G401 (cell line): ENCODE measurements at regions not wholly inside any gene's neighbourhood (a gene's known extent, or its start where the extent isn't known, plus 50 kb on each side); places are given as distances from the start of the nearest gene placed in this dataset.
"Not testable (repeated sequence)": the region's sequence is repeated elsewhere in the genome, so short reads cannot be mapped to it uniquely, and the experiment has no call there.

Experiments
- DNase-seq: peaks from one replicate; pipeline ENCODE4 v3.0.0-alpha.2; 2015; ENCODE audit warnings: low spot score
- in situ Hi-C: cut with HindIII; loops from 2 replicates; pipeline ENCODE4 v1.10.0; 2016; ENCODE audit warnings: low sequenced_read_pairs, mixed read lengths

DNA sequence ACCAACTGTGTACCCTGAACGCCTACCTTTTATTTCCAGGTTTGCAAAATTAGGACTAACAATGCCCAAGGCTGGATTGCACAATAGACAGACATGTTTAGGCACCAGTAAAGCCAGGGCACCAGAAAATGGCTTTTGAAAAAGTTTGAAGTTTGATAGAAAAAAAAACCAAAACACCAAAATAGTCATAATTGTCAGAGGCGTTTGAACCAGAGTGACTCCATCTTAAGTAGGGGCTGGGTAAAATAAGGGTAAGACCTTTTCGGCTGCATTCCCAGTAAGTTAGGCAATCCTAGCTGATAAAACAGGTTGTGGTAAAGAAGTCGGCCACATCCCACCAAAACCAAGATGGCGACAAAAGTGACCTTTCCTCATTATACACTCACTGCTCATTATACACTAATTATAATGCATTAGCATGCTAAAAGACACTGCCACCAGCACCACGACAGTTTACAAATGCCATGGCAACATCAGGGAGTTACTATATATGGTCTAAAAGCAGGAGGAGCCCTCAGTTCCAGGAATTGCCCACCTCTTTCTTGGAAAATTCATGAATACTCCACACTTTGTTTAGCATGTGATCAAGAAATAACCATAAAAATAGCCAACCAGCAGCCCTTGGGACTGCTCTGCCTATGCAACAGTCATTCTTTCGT, 71.2 kb upstream of the EPCAM start:
- DNase-seq: no peak
- in situ Hi-C loops: no loop called here

DNA sequence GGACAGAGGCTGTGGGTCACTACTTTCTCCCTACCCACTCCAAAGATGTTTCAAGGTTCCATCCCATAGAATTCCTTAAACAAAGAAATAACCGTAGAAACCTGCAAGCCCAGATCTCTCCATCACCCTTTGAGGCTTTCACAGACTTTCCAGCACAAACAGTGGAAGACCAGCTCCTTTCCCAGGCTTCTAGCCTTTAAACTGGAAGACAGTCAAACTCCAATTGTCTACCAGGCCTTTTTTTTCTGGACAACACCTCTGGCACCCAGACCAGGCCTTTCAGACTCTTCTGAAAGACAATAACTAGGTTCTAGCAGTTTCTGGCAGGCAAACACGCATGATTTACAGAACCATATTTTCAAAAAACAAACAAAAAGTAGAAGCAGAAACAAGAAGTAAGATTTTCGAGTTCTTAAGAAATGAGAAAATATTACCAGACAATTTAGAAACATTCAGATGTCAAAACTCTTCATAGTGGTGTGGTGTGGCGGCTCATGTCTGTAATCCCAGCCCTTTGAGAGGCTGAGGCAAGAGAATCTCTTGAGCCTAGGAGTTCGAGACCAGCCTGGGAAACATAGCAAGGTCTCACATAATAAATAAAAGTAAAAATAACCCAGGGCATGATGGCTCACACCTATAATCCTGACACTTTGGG, 73.0 kb upstream of the EPCAM start:
- no peak for DNase-seq
- in situ Hi-C loops: no loop called here

DNA sequence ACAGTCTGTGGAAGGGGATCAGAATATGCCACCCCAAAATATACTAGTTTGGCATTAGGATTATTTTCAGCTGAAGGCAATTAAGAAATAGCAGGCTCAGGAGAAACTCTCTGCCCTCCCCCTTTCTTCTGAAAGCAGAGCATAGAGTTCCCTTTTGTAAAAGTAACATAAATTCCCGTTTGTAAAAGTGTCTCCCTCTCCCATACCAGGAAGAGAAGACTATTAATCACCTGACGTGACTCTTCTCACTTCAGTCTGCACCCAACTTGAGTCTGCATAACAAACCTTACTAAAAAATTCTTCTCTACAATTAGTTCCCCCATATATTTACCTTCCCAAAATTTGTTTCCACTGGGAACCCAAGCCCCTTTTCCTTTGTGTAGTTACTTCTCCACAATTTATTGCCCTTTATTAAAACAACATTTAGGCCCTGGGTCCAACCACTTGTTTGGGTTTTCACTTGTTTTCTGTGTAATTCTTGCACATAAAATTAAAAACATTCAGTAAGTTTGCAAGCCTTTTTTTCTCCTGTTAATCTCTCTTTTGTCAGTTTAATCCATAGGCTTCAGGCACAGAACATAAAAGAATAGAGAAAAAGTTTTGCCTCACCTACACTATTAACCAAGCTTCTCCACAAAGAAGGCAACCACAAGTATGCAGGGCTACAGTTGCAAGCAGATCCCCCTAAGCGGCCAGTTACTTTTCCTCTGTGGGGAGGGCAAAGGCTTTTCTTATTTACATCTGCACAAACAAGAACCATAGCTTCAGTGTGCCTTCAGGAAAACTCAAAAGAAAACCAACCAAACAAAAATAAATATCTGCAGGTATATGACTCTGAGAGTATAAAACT, 73.8 kb upstream of the EPCAM start:
- in situ Hi-C loops: no loop called here
- no peak for DNase-seq

GRCh38 chr2:47293976-47294375, 75.1 kb upstream of the EPCAM start:
- no peak for DNase-seq
- in situ Hi-C loops: no loop called here

DNA sequence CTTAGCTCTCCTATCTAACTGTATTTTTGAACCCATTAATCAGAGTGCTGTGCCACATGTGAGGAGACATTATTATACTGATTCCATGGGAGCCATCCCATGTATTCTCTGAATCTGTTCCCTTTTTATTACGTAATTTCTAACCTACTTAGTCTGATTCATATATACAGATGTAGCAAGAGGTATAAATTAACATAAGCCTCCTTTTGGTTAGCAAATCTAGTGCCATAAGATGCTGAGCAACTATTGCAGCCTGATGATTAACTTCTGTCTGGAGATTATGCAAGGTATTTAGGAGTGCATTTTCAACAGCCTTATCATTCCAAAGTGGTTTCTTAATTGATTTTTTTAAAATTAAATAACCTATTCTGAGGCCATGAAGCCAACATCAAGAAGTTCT, 80.2 kb upstream of the EPCAM start:
- no peak for DNase-seq
- in situ Hi-C loops: no loop called here

DNA sequence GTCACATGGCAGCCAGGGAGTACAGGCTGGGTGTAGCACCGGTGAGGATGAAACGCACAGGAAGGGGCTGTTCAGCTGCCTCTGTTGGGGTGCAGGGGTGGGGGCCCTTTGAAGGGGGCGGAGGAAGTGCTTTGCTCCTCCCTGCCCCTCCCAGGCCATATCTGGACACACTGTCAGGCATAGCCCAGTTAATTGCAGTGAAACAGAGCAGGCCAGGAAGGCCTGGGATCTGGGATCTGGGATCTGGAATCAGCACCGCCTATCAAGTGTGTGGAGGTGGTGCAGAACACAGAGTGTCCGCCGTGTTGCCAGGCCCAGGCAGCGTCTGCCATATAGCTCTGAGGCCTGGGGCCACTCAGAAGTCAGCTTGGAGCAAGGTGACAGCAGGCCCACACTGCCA, 85.5 kb upstream of the EPCAM start:
- in situ Hi-C loops: no loop called here
- no peak for DNase-seq

DNA sequence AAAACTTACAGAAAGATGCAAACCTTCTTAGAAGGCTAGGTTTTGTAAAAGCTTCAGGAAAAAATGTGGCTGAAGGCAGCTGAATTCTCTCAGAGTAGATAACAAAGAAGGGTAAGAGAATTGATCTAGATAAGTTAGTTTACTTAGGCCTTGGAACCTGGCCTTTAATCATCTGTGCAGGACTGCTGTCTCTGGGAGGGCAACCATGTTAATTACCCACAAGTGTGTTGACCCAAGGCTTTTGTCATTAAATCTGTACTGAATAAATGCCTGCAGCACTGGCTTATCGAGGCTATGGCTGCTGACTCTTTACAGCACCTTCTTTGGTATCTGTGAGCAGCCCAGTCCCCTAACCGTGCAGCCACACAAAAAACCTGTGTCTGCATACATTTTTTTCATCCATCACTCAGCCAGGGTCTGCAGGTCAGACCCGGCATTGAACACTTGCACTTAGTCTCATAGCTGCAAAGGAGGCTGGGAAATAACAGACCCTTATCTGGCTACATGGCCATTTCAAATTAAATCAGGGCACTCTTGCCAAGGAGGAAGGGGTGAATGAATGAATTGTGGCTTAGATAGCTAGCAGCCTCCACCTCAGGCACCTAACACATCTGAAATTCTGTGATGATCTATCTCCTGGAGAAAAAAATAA, 86.4 kb upstream of the EPCAM start:
- in situ Hi-C loops: no loop called here
- no peak for DNase-seq

DNA sequence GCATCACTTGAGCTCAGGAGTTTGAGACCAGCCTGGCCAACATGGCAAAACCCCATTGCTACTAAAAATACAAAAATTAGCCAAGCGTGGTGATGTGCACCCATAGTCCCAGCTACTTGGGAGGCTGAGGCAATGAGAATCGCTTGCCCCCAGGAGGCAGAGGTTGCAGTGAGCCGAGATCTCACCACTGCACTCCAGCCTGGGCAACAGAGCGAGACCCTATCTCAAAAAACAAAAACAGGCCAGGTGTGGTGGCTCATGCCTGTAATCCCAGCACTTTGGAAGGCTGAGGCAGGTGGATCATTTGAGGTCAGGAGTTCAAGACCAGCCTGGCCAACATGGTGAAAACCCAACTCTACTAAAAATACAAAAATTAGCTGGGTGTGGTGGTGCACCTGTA, 89.6 kb upstream of the EPCAM start:
- DNase-seq, in situ Hi-C loops: not testable (repeated sequence)

DNA sequence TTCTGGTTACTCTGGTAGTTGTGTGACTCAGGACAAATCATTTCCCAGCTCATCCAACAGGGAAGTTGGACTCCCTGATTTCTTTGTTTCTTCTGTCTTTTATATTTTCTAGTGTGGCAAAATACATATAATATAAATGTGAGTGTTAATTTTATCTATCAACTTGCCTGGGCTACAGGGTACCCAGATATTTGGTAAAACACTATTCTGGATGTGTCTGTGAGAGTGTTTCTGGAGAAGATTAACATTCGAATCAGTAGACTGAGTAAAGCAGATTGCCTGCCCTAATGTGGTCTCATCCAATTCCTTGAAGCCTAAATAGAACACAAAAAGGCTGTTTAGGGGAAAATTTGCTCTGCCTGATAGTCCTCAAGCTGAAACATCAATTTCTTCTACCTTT, 91.1 kb upstream of the EPCAM start:
- no peak for DNase-seq
- in situ Hi-C loops: no loop called here

DNA sequence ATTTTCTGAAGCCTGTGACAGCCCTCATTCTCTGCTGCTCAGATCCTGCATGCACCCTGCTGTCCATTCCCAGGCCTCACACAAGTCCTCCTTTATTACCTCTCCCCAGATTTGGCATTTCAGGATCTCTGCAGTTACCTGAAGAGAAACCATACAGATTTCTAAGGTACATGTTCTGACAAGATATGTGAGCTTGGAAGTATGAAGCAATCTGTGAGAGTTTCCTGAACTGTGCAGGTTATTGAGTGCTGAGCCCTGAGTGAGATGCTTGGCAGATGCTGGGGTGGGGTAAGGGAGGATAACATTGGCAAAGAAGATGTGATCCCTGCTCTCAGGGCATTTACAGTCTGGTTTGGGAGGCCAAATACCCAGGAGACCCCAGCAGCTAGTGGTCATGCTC, 91.9 kb upstream of the EPCAM start:
- DNase-seq: no peak
- in situ Hi-C loops: no loop called here

DNA sequence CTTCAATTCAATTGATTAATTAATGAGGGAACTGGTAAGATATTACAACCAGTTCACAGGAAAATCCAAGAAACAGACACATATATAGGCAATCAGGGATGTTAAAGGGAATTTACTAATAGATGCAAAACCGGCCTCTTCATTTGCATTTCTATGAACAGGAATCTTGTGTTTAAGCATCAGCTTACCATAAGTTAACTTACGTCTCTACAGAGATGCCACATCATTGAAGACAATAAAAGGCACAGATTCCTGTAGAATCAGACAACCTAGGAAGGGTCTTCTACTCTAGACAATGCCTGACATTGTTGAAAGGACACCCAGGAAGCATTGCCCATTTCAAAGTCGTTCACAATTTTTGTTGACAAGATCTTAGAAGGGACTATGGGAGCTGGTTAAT, 93.0 kb upstream of the EPCAM start:
- in situ Hi-C loops: no loop called here
- DNase-seq: no peak

DNA sequence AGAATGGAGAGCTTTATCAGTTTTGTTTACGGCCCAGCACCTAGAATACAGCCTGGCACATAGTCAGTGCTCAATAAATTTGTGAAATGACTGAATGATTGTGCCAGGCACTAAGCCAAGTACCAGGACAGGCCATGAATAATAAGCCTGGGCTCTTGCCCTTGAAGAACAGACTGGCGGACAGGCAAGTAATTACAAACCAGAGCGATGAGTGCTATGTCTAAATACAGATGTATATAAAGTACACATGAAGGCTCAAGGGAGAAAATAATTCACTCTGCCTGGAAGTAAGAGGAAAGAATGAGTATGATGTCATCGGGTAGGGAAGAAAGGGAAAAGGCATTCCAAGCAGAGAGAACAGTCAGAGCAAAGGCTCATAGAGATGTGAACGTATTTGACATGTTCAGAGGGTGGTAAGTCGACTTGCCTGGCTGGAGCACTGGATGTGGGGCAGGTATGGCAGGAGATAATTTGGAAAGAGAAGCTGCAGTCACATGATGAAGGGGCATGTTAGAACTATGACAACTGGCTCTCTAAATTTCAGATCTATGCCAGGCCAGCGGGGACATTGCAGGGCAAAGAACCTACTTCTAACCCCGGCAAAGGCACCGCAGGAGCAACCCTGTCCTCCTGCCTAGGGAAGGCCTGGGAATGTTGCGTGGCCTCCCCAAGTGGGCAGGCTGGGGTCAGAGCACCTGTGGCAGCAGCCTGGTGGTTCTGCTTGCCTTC, 94.9 kb upstream of the EPCAM start:
- in situ Hi-C loops: no loop called here
- no peak for DNase-seq

- DNase-seq: no peak
- in situ Hi-C loops: no loop called here
Measured at GRCh38 chr2:47272905-47273758, 96.0 kb upstream of the EPCAM start.

DNA sequence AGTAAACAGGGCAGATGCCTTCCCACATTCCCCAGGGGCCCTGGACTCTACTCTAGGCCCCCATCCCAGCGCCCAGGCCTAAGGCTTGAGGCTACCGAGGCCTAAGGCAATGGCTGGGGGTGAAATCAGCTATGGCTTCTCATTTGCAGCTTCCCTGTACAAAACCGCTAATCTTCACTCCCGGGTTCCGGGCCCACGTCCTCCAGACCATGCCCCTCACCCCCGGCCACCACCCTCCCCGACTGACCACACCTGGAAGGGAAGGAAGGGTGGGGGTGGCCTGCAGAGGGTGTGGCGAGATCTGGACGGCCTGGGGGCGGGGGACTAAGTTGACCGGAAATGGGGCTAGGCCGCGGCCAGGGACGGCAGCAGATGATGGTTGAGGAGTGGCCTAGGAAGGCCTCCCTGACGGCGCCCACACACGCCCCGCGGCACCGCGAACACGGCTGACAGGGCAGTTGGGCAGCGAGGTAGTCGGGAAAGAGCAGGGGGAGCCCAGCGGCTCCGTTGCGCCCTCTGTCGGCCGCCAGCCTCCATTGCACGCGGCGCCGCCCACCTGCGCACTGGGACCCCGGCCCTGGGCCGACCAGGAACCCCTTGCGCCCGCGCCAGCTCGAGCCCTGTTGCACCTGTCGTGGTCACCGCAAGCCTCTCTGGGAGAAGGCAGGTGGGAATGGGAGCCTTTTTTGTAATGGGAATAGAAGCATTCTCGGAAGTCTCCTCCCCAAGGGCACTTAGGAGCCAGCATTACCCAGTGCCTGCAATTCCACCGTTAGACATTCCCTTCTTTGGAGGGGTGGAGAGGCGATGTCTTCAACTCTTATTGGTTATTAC, 95.9 kb upstream of the CALM2 start:
- DNase-seq: peak; percentile 39

DNA sequence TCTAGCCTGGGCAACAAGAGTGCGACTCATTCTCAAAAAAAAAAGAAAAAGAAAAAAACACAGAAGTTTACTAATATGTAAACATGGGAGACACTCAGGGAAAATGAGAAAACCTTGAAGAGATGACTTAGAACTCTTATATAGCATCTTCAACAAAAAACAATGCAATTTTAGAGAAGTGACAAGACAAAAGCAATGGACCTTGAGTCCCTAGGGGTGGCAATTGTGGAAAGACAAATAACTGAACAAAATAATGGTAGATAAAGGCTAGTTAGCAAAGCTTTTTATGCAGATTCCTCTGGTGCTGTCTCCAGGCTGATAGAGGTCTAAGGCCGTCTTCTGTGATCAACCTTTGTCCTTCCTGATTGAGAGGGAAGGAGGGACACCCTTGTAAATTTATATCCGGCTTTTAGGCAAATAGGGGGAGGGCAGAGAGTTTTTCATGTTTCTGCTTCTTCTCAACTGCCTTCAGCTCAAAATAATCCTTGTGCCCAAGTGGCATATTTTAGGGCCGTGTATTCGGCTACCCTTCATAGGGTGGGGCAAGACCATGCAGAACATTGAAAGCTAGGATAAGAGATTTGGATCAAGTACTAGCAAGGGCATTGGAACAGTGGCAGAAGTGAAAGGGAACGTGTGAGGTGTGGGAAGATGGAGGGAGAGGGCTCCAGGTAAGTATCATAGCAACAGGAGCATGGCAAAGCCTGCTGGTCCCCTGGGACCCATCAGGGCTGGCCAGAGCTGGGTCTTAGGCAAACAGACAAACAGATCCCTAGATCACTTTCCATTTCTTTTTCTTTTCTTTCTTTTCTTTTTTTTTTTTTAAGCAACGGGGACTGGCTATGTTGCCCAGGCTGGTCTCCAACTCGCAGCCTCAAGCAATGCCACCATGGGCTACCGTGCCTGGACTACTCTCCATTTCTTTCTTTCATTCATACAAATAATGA, 95.0 kb upstream of the CALM2 start:
- no peak for DNase-seq
- in situ Hi-C loops: no loop called here

More for the DNA sequence above, 95.9 kb upstream of the CALM2 start:
- in situ Hi-C loops: no loop called here

DNA sequence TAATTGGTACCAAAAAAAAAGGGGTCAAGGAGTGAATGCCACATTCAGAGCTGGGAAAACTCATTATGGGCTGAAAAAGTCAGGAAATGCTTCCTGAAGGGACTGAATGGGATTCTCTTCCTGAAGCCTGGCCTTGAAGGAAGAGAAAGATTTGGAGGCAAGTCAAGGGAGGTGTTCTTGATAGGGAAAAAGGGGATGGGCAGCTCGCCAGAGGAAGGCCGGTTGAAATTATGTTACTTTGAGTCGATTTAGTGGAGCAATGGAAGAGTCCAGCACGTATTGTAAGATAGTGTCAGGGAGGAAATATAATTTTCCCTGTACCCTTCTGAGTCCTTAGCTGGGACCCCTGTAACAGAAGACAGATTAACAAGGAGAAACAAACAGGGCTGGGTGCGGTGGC, 94.1 kb upstream of the CALM2 start:
- no peak for DNase-seq
- in situ Hi-C loops: no loop called here
